ENCODE measurements at regions not wholly inside any gene's neighbourhood (a gene's known extent, or its start where the extent isn't known, plus 50 kb on each side); places are given as distances from the start of the nearest gene placed in this dataset.
A peak's percentile ranks its signal among the peaks of the same experiment; 100 is the strongest.

GRCh38 chr7:18201350-18201749, 173.7 kb upstream of the PRPS1L1 start:
- TF ChIP-seq TAF1 (IDR thresholded peaks at IDR 0.05; ENCODE audit: borderline replicate concordance, insufficient read depth, low read length): no peak
- TF ChIP-seq POLR2AphosphoS5 (IDR thresholded peaks at IDR 0.05; ENCODE audit: low read depth, low read length): no peak
- TF ChIP-seq FOXP2 (optimal IDR thresholded peaks at IDR 0.05; ENCODE audit: borderline replicate concordance, extremely low read depth, extremely low read length, insufficient read depth): no peak
- no peak for TF ChIP-seq SIN3A (IDR thresholded peaks at IDR 0.05; ENCODE audit: borderline replicate concordance, insufficient read depth, low read length)

DNA sequence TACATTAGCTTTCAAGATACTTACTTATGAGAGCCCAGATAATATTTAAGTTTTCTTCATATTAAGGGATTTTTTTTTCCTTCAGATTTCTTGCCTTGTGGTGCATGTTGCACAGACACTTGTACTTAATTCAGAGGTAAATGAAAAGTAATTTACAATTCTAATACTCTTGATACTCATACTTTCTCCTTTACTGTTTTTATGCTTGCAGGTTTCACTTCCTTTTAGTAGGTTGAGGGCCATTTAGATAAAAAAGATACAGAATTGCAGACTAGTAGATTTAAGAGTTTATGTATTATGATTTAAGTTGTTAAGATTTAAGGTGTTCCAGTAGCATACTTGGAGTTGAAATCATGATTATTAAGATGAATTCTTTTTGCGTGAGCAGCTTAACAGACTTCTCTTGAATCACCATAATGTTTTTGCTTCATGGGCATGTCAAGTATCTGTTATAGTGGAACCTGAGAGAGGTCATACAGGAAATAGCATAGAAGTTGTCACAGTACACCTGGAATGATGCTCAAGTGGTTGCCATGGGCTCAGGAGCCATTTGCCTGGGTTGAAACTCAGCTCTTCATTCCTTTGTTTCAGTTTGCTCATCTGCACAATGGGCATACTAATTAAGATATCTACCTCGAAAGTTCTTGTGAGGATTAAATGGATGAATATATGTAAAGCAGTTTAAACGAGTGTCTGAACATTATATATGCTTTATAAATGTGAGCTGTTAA, 174.8 kb upstream of the PRPS1L1 start:
- no peak for TF ChIP-seq POLR2AphosphoS5 (IDR thresholded peaks at IDR 0.05; ENCODE audit: low read depth, low read length)
- no peak for TF ChIP-seq TAF1 (IDR thresholded peaks at IDR 0.05; ENCODE audit: borderline replicate concordance, insufficient read depth, low read length)
- TF ChIP-seq SIN3A (IDR thresholded peaks at IDR 0.05; ENCODE audit: borderline replicate concordance, insufficient read depth, low read length): no peak
- TF ChIP-seq, protein P1, sequence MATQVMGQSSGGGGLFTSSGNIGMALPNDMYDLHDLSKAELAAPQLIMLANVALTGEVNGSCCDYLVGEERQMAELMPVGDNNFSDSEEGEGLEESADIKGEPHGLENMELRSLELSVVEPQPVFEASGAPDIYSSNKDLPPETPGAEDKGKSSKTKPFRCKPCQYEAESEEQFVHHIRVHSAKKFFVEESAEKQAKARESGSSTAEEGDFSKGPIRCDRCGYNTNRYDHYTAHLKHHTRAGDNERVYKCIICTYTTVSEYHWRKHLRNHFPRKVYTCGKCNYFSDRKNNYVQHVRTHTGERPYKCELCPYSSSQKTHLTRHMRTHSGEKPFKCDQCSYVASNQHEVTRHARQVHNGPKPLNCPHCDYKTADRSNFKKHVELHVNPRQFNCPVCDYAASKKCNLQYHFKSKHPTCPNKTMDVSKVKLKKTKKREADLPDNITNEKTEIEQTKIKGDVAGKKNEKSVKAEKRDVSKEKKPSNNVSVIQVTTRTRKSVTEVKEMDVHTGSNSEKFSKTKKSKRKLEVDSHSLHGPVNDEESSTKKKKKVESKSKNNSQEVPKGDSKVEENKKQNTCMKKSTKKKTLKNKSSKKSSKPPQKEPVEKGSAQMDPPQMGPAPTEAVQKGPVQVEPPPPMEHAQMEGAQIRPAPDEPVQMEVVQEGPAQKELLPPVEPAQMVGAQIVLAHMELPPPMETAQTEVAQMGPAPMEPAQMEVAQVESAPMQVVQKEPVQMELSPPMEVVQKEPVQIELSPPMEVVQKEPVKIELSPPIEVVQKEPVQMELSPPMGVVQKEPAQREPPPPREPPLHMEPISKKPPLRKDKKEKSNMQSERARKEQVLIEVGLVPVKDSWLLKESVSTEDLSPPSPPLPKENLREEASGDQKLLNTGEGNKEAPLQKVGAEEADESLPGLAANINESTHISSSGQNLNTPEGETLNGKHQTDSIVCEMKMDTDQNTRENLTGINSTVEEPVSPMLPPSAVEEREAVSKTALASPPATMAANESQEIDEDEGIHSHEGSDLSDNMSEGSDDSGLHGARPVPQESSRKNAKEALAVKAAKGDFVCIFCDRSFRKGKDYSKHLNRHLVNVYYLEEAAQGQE (IDR thresholded peaks at IDR 0.05; ENCODE audit: insufficient read depth in 1 of 2, low read depth in 2 of 2, low read length in 2 of 2): no peak
- no peak for TF ChIP-seq FOXP2 (optimal IDR thresholded peaks at IDR 0.05; ENCODE audit: borderline replicate concordance, extremely low read depth, extremely low read length, insufficient read depth)

DNA sequence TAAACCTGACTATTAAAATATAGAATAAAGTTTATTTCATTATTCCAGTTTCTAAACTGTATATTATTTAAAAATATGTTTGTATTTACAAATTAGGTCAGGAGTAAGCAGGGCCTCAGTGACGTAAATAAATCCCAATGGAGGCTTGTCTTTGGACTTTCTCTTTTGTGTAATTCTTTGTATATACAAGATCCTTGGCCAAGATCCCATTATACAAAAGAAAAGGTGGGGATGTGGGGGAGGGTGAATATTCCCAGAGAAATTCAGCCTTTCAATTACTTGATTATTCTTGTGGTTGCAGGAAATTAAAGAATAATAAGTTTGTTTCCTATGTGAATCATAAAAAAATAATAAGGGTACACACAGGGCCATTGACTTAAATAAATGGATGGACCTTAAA, 178.7 kb upstream of the PRPS1L1 start:
- TF ChIP-seq FOXP2 (optimal IDR thresholded peaks at IDR 0.05; ENCODE audit: borderline replicate concordance, extremely low read depth, extremely low read length, insufficient read depth) (no peak), TAF1 (IDR thresholded peaks at IDR 0.05; ENCODE audit: borderline replicate concordance, insufficient read depth, low read length) (0 out of 2 replicates have a peak, but pooled peaks have one; percentile 31), POLR2AphosphoS5 (IDR thresholded peaks at IDR 0.05; ENCODE audit: low read depth, low read length) (no peak), SIN3A (IDR thresholded peaks at IDR 0.05; ENCODE audit: borderline replicate concordance, insufficient read depth, low read length) (no peak)
- TF ChIP-seq, protein P1 (IDR thresholded peaks at IDR 0.05; ENCODE audit: insufficient read depth in 1 of 2, low read depth in 2 of 2, low read length in 2 of 2): no peak

GRCh38 chr7:18208921-18209320, 181.3 kb upstream of the PRPS1L1 start:
- TF ChIP-seq, protein P1 (IDR thresholded peaks at IDR 0.05; ENCODE audit: insufficient read depth in 1 of 2, low read depth in 2 of 2, low read length in 2 of 2): no peak
- TF ChIP-seq SIN3A (IDR thresholded peaks at IDR 0.05; ENCODE audit: borderline replicate concordance, insufficient read depth, low read length) (no peak), POLR2AphosphoS5 (IDR thresholded peaks at IDR 0.05; ENCODE audit: low read depth, low read length) (no peak), FOXP2 (optimal IDR thresholded peaks at IDR 0.05; ENCODE audit: borderline replicate concordance, extremely low read depth, extremely low read length, insufficient read depth) (no peak), TAF1 (IDR thresholded peaks at IDR 0.05; ENCODE audit: borderline replicate concordance, insufficient read depth, low read length) (no peak)

DNA sequence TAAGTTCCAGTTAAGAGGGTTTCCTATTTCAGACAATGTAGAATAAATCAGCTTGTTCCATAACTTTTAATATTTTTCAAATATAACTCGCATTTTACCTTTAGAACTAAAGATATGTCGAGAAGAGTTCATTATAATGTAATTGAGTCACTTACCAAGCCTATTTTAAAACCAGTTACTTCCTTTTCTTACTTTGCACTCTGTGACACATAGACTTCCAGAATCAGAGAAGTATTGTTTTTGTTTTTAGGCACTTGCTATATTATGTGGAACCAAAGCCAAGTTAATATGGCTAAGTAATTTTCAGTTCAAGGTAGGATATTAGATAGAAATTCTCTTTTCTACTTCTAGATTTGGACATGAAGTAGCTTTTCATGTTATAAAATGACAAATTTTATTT, 182.7 kb upstream of the PRPS1L1 start:
- TF ChIP-seq SIN3A (IDR thresholded peaks at IDR 0.05; ENCODE audit: borderline replicate concordance, insufficient read depth, low read length) (no peak), POLR2AphosphoS5 (IDR thresholded peaks at IDR 0.05; ENCODE audit: low read depth, low read length) (no peak), FOXP2 (optimal IDR thresholded peaks at IDR 0.05; ENCODE audit: borderline replicate concordance, extremely low read depth, extremely low read length, insufficient read depth) (no peak), TAF1 (IDR thresholded peaks at IDR 0.05; ENCODE audit: borderline replicate concordance, insufficient read depth, low read length) (no peak)
- TF ChIP-seq, protein P1 (IDR thresholded peaks at IDR 0.05; ENCODE audit: insufficient read depth in 1 of 2, low read depth in 2 of 2, low read length in 2 of 2): no peak

Measured in PFSK-1 (cell line).